CD4-positive, alpha-beta T cell treated with Interleukin-15 for 1 hour (primary cell): ENCODE measurements at regions not wholly inside any gene's neighbourhood (a gene's known extent, or its start where the extent isn't known, plus 50 kb on each side); places are given as distances from the start of the nearest gene placed in this dataset.

Source experiments
- DNase-seq: peaks from one replicate; pipeline ENCODE4 v3.0.0-alpha.2; 2020

GRCh38 chr5:32501071-32502002 is 56.8 kb upstream of the ZFR start:
- DNase-seq: no peak

DNA sequence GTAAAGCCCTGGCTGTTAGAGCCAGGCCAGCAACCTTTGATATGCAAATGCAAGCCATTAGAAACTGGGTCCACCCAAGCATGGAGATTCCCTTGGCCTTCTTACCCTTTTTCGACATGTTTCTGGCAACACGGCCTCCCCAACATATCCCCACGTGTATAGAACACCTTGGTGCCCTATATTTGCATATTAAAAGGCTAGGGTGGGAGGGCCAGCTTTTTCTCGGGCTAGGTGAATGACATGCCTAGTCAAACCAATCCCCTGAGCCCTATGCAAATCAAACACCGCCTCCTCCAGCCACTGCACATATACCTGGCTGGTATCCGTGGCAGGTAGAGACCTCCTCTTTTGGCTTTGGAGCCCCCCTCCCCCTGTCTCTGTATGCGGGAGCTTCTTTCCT is 55.6 kb upstream of the ZFR start:
- no peak for DNase-seq

DNA sequence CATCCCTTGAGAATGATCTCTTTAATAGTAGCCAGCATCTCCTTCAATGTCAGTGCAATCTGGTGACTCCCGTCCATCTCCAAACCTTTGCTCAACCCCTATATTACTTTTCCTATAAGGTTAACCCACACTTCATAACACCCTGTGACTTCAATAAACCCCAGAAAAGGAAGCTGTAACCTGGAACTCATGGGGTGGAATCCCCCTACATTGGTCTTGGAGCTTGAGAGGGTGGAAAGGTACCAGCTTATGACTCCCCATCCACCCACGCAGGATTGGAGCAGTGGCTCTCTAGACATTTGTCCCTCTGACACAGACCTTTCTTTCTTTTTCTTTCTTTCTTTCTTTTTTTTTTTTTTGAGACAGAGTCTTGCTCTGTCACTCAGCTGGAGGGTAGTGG is 54.7 kb upstream of the ZFR start:
- DNase-seq: no peak

DNA sequence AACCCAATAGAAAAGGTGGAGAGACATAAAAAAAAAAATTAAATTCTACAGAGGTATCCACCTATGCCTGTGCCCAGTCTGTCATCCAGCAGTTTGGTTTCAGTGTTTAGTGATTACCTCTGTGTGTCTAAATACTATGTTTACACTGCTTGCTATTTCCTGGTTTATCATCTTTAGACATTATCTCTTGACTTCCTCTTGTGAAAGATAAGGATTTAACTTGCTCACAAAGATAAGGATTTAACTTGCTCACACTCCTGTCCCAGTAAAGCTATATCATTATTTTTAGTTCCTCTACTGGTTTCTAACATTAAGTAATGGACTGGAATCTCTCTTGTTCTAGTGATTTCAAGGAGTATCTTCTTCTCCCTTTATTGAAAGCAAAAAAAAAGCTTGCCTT is 53.9 kb upstream of the ZFR start:
- no peak for DNase-seq

DNA sequence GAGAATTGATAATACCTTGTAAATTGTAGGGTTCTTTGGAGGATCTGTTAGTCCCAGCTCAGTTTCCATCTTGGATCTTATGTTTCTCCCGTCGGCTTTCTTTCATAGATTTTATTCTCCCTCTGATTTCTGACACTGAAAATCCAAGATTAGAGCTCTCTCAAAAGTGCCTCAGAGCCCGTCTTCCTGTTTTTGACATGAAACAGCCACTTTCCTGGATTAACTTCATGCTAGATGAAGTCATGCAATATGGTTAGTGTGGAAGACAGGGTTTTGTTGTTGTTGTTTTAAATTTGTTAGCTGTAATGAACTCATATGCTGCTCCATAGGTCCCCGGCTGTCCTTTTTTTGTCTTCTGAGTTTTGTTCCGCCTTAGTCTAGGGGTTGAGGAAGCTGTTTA is 51.6 kb upstream of the ZFR start:
- no peak for DNase-seq

GRCh38 chr5:32494827-32495226 is 50.3 kb upstream of the ZFR start:
- no peak for DNase-seq
